K562 (cell line): ENCODE measurements at regions not wholly inside any gene's neighbourhood (a gene's known extent, or its start where the extent isn't known, plus 50 kb on each side); places are given as distances from the start of the nearest gene placed in this dataset.

Experiments used
- ATAC-seq: fragments of 200-7000 bp; cut with Tn5 transposase; 3 replicates; pipeline ENCODE4 v1.9.1; 2020; ENCODE audit warnings: moderate library complexity
- BruUV-seq: library from RNA; stranded (reverse); fragments of 400-500 nt; replicated peaks from 2 replicates; lab custom pipeline; 2021; lab: Mats Ljungman, UMichigan
- CTCF ChIA-PET: fragments of 300-600 bp; formaldehyde crosslinking; extraction: SDS; loops from one replicate; lab custom pipeline; 2021; ENCODE audit warnings: low intra/inter-chr PET ratio; lab: Yijun Ruan, JAX
- POLR2A ChIA-PET: fragments of 300-600, 350-650 bp; sonication (Branson Sonifier 250); formaldehyde crosslinking; extraction: SDS; loops from one replicate; lab custom pipeline; 2021; ENCODE audit warnings: antibody characterized with exemption, inconsistent platforms; lab: Yijun Ruan, JAX
- DNase-seq, 4 experiments: peaks; one replicate each; pipeline versions ENCODE4 v3.0.0 to v3.0.0-alpha.2; 2011 to 2018; ENCODE audit warnings: low spot score in 3 of 4, mixed read lengths in 3 of 4; ENCODE audit errors: extremely low read depth in 1 of 4
- FAIRE-seq: peaks from 2 replicates; lab custom pipeline; 2011; peaks lifted over from hg19 to GRCh38; lab: Jason Lieb, UNC
- H2AFZ ChIP-seq: 2 replicates; pipeline ENCODE4 v1.6.0; 2011; ENCODE audit warnings: low read depth, low read length, control low read depth, inconsistent platforms
- H3K27ac ChIP-seq: fragments of 200-600 bp; 3 replicates; pipeline ENCODE4 v1.8.0; 2011; ENCODE audit warnings: low read depth, mild to moderate bottlenecking, control low read depth, inconsistent platforms, low read length, moderate library complexity, mixed read lengths; ENCODE audit errors: extremely low read depth
- H3K27me3 ChIP-seq, 2 experiments: fragments of 300-600 bp in 1 of 2; 2 replicates in 1 of 2; 3 replicates in 1 of 2; pipeline versions ENCODE4 v1.6.0 to v1.8.0; 2011; ENCODE audit warnings: inconsistent platforms in 2 of 2, low read length in 2 of 2, mild to moderate bottlenecking in 1 of 2, mixed read lengths in 1 of 2, moderate library complexity in 1 of 2; ENCODE audit not compliant: control insufficient read depth in 2 of 2, insufficient read depth in 2 of 2
- H3K36me3 ChIP-seq: fragments of 300-600 bp; 3 replicates; pipeline ENCODE4 v1.8.0; 2011; ENCODE audit warnings: mild to moderate bottlenecking, low read length, inconsistent platforms; ENCODE audit not compliant: control insufficient read depth, insufficient read depth
- H3K4me1 ChIP-seq, 2 experiments: fragments of 200-600 bp in 1 of 2; replicated peaks in 1 of 2; 2 replicates in 1 of 2; 3 replicates in 1 of 2; pipeline versions ENCODE4 v1.5.1 to v1.8.0; 2011; ENCODE audit warnings: inconsistent platforms in 2 of 2, low read length in 2 of 2, mild to moderate bottlenecking in 1 of 2, mixed read lengths in 1 of 2, moderate library complexity in 1 of 2; ENCODE audit not compliant: control insufficient read depth in 2 of 2, insufficient read depth in 2 of 2
- H3K4me2 ChIP-seq: 2 replicates; pipeline ENCODE4 v1.6.1; 2011; ENCODE audit warnings: low read length, control low read depth, inconsistent platforms, mixed read lengths; ENCODE audit not compliant: insufficient read depth
- H3K4me3 ChIP-seq: fragments of 200-600 bp; sonication (generic), shearing (Covaris generic); 2 replicates; pipeline ENCODE4 v1.5.1; 2016; ENCODE audit warnings: control low read depth, inconsistent platforms
- H3K79me2 ChIP-seq: fragments of 200-600 bp; 3 replicates; pipeline ENCODE4 v1.8.0; 2011; ENCODE audit warnings: low read length, inconsistent platforms; ENCODE audit not compliant: control insufficient read depth, insufficient read depth
- H3K9ac ChIP-seq, 2 experiments: 2 replicates each; pipeline versions ENCODE4 v1.6.0 to v1.6.1; 2011; ENCODE audit warnings: low read depth in 2 of 2, low read length in 2 of 2, control low read depth in 1 of 2, inconsistent platforms in 1 of 2, mild to moderate bottlenecking in 1 of 2, mixed read lengths in 1 of 2; ENCODE audit not compliant: insufficient read depth in 1 of 2
- H3K9me1 ChIP-seq: one replicate; pipeline ENCODE4 v1.6.0; 2011; ENCODE audit warnings: inconsistent platforms, mild to moderate bottlenecking, low read length, moderate library complexity; ENCODE audit not compliant: control insufficient read depth, insufficient read depth
- H3K9me3 ChIP-seq: replicated peaks from 2 replicates; pipeline ENCODE4 v1.5.1; 2011; ENCODE audit warnings: low read depth, low read length, inconsistent platforms; ENCODE audit not compliant: control insufficient read depth, insufficient read depth
- H4K20me1 ChIP-seq: replicated peaks from 2 replicates; pipeline ENCODE4 v1.6.1; 2011; ENCODE audit warnings: low read length, inconsistent platforms, mixed read lengths; ENCODE audit not compliant: control insufficient read depth, insufficient read depth
- ARNT ChIP-seq, 2 experiments: fragments of 450-650 bp; IDR thresholded peaks; 2 replicates each; pipeline ENCODE4 v1.6.1; 2016; ENCODE audit warnings: mild to moderate bottlenecking in 1 of 2
- E4F1 ChIP-seq: fragments of 250-450 bp; sonication (Bioruptor Pico); IDR thresholded peaks from 2 replicates; pipeline ENCODE4 v1.5.0; 2021; ENCODE audit warnings: mild to moderate bottlenecking, borderline replicate concordance
- IFI16 ChIP-seq: fragments of 250-450 bp; sonication (Bioruptor Pico); IDR thresholded peaks from 2 replicates; pipeline ENCODE4 v2.1.2; 2022; ENCODE audit warnings: mild to moderate bottlenecking, inconsistent platforms
- KHSRP ChIP-seq: fragments of 450-650 bp; IDR thresholded peaks from 2 replicates; pipeline ENCODE4 v1.6.1; 2017
- MCM2 ChIP-seq: fragments of 450-650 bp; IDR thresholded peaks from 2 replicates; pipeline ENCODE4 v1.6.1; 2017; ENCODE audit warnings: low read depth, mild to moderate bottlenecking
- RBM39 ChIP-seq: fragments of 200-400 bp; formaldehyde crosslinking; optimal IDR thresholded peaks from 2 replicates; pipeline ENCODE3; 2018; ENCODE audit warnings: low read depth, low read length
- SMAD2 ChIP-seq: fragments of 150-350 bp; IDR thresholded peaks from 2 replicates; pipeline ENCODE4 v1.6.1; 2014; ENCODE audit warnings: low read depth, mild to moderate bottlenecking, low read length
- SMARCC2 ChIP-seq: fragments of 450-650 bp; IDR thresholded peaks from 2 replicates; pipeline ENCODE4 v1.6.1; 2017; ENCODE audit warnings: antibody characterized with exemption, moderate library complexity, mild to moderate bottlenecking, low read depth
- ZNF143 ChIP-seq: sonication (generic); formaldehyde crosslinking; IDR thresholded peaks from 2 replicates; pipeline ENCODE4 v1.9.0; 2022; ENCODE audit warnings: mild to moderate bottlenecking, missing genetic modification reagents
- ZNF79 ChIP-seq: fragments of 250-450 bp; sonication (Bioruptor Pico); IDR thresholded peaks from 2 replicates; pipeline ENCODE4 v1.4.0; 2020; ENCODE audit warnings: low read depth, mild to moderate bottlenecking, moderate library complexity
- WGBS: fragments of 100-300 bp; shearing (Covaris generic); methylation state at CpG from one replicate; pipeline ENCODE4 v1.1.6; 2016; ENCODE audit warnings: low coverage, mixed read lengths; ENCODE audit not compliant: insufficient coverage; ENCODE audit errors: missing lambda C conversion rate; 5-methylcytosine and 5-hydroxymethylcytosine counted together
- in situ Hi-C: fragments of 300-500 bp; cut with MboI; formaldehyde crosslinking; loops from 4 replicates; pipeline ENCODE4 v1.15.0; 2018; ENCODE audit warnings: inconsistent platforms, mixed read lengths
- intact Hi-C: fragments of 100-400 bp; cut with micrococcal nuclease; formaldehyde crosslinking; loops from 2 replicates; pipeline ENCODE4 v1.14.2; 2022
- TF ChIP-seq, protein P1 (sequence below): conservative IDR thresholded peaks from 2 replicates; pipeline ENCODE4 v1.6.1; 2011; ENCODE audit warnings: low read depth, mild to moderate bottlenecking, low read length; ENCODE audit not compliant: control insufficient read depth
- TF ChIP-seq, protein P2 (sequence below): sonication (generic); formaldehyde crosslinking; IDR thresholded peaks from 2 replicates; pipeline ENCODE4 v1.8.1; 2023; ENCODE audit warnings: mild to moderate bottlenecking, missing genetic modification reagents
- TF ChIP-seq, protein P3 (sequence below): sonication (generic); formaldehyde crosslinking; IDR thresholded peaks from 2 replicates; pipeline ENCODE4 v1.8.1; 2023; ENCODE audit warnings: mild to moderate bottlenecking, missing genetic modification reagents
- TF ChIP-seq, protein P4 (sequence below): sonication (generic); formaldehyde crosslinking; IDR thresholded peaks from 2 replicates; pipeline ENCODE4 v1.8.0; 2022; ENCODE audit warnings: missing genetic modification reagents, mild to moderate bottlenecking, borderline replicate concordance

DNA sequence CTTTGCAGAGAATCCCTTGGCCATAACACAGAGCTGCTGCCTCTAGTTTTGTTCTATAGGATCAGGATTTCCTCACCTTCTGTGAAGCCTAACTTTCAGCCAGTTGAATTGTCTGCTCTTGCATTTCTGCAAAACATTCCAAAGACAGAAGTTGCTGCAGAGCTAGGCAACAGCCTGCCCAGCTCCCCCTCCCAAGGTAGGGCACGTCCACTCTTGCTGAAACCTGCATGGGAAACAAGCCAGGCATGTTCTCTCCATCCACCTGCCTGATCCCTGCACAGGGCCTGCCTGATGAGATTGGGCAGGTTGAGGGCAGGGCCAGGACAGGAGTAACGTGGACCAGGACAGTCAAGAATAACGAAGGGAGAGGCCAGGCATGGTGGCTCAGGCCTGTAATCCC, 58.9 kb upstream of the NAA20 start:
- CTCF ChIA-PET = no interaction called here

More for the DNA sequence above, 58.9 kb upstream of the NAA20 start:
- no peak overlapping the region for H2AFZ ChIP-seq
- DNase-seq (no peak), ATAC-seq (no peak), FAIRE-seq (no peak)
- TF ChIP-seq ZNF143 = no peak
- TF ChIP-seq, protein P1, sequence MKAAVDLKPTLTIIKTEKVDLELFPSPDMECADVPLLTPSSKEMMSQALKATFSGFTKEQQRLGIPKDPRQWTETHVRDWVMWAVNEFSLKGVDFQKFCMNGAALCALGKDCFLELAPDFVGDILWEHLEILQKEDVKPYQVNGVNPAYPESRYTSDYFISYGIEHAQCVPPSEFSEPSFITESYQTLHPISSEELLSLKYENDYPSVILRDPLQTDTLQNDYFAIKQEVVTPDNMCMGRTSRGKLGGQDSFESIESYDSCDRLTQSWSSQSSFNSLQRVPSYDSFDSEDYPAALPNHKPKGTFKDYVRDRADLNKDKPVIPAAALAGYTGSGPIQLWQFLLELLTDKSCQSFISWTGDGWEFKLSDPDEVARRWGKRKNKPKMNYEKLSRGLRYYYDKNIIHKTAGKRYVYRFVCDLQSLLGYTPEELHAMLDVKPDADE = no peak
- no peak for TF ChIP-seq E4F1
- TF ChIP-seq KHSRP = no peak
- TF ChIP-seq ARNT (IDR thresholded peaks at IDR 0.05) = no peak
- TF ChIP-seq, protein P2, sequence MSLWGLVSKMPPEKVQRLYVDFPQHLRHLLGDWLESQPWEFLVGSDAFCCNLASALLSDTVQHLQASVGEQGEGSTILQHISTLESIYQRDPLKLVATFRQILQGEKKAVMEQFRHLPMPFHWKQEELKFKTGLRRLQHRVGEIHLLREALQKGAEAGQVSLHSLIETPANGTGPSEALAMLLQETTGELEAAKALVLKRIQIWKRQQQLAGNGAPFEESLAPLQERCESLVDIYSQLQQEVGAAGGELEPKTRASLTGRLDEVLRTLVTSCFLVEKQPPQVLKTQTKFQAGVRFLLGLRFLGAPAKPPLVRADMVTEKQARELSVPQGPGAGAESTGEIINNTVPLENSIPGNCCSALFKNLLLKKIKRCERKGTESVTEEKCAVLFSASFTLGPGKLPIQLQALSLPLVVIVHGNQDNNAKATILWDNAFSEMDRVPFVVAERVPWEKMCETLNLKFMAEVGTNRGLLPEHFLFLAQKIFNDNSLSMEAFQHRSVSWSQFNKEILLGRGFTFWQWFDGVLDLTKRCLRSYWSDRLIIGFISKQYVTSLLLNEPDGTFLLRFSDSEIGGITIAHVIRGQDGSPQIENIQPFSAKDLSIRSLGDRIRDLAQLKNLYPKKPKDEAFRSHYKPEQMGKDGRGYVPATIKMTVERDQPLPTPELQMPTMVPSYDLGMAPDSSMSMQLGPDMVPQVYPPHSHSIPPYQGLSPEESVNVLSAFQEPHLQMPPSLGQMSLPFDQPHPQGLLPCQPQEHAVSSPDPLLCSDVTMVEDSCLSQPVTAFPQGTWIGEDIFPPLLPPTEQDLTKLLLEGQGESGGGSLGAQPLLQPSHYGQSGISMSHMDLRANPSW (CRISPR knock-in tag) = no peak
- no peak for TF ChIP-seq SMARCC2
- TF ChIP-seq RBM39 = no peak
- TF ChIP-seq IFI16 (CRISPR knock-in tag) = no peak
- TF ChIP-seq, protein P3, sequence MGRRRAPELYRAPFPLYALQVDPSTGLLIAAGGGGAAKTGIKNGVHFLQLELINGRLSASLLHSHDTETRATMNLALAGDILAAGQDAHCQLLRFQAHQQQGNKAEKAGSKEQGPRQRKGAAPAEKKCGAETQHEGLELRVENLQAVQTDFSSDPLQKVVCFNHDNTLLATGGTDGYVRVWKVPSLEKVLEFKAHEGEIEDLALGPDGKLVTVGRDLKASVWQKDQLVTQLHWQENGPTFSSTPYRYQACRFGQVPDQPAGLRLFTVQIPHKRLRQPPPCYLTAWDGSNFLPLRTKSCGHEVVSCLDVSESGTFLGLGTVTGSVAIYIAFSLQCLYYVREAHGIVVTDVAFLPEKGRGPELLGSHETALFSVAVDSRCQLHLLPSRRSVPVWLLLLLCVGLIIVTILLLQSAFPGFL (CRISPR knock-in tag) = no peak
- TF ChIP-seq MCM2 = no peak
- no peak for TF ChIP-seq SMAD2
- TF ChIP-seq, protein P4, sequence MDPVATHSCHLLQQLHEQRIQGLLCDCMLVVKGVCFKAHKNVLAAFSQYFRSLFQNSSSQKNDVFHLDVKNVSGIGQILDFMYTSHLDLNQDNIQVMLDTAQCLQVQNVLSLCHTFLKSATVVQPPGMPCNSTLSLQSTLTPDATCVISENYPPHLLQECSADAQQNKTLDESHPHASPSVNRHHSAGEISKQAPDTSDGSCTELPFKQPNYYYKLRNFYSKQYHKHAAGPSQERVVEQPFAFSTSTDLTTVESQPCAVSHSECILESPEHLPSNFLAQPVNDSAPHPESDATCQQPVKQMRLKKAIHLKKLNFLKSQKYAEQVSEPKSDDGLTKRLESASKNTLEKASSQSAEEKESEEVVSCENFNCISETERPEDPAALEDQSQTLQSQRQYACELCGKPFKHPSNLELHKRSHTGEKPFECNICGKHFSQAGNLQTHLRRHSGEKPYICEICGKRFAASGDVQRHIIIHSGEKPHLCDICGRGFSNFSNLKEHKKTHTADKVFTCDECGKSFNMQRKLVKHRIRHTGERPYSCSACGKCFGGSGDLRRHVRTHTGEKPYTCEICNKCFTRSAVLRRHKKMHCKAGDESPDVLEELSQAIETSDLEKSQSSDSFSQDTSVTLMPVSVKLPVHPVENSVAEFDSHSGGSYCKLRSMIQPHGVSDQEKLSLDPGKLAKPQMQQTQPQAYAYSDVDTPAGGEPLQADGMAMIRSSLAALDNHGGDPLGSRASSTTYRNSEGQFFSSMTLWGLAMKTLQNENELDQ (CRISPR knock-in tag) = no peak
- TF ChIP-seq ZNF79 (CRISPR knock-in tag) = no peak
- BruUV-seq = no TSS peak
- no peak overlapping the region for H3K9ac ChIP-seq
- H3K4me1 ChIP-seq = no peaks in the 10 kb centered on the region
- H3K27me3 ChIP-seq = peaks cover 0 to 13% of the 10 kb centered on the region in 2 experiments; a peak in 2 of 5 replicates
- H3K4me3 ChIP-seq = no peak overlapping the region
- in situ Hi-C loops (no loop called here), intact Hi-C loops (no loop called here)
- H3K27ac ChIP-seq = no peak overlapping the region
- H3K9me1 ChIP-seq = no peaks in the 10 kb centered on the region
- no peaks in the 10 kb centered on the region for H3K36me3 ChIP-seq
- H3K4me2 ChIP-seq = no peak overlapping the region
- no peaks in the 10 kb centered on the region for H3K9me3 ChIP-seq
- no peaks in the 10 kb centered on the region for H3K79me2 ChIP-seq
- WGBS = 0% methylated on average over 1 of the region's 3 CpGs
- POLR2A ChIA-PET = interaction anchor here (0.7 kb wide), 1 partner anchor 1878 kb away, joined by 3 read pairs; no protein-coding TSS in a partner anchor
- H4K20me1 ChIP-seq = no peaks in the 10 kb centered on the region
